GM23338 (cell line): ENCODE measurements at regions not wholly inside any gene's neighbourhood (a gene's known extent, or its start where the extent isn't known, plus 50 kb on each side); places are given as distances from the start of the nearest gene placed in this dataset.

Source experiments
- ATAC-seq: fragments of 200-7000 bp; cut with Tn5 transposase; 3 replicates; pipeline ENCODE4 v1.9.1; 2020
- DNase-seq: peaks from one replicate; pipeline ENCODE4 v3.0.0-alpha.2; 2015; ENCODE audit warnings: low spot score
- H2AFZ ChIP-seq: fragments of 200-600 bp; sonication (generic); 2 replicates; pipeline ENCODE4 v1.8.0; 2016; ENCODE audit warnings: antibody characterized with exemption, mild to moderate bottlenecking, moderate library complexity
- H3F3A ChIP-seq: fragments of 200-600 bp; sonication (generic); replicated peaks from 2 replicates; pipeline ENCODE4 v1.8.0; 2017; ENCODE audit warnings: antibody characterized with exemption, mixed run types, low read depth
- H3K27ac ChIP-seq: fragments of 200-600 bp; sonication (generic); 2 replicates; pipeline ENCODE4 v1.6.1; 2016; ENCODE audit warnings: low read depth
- H3K27me3 ChIP-seq: fragments of 200-600 bp; sonication (generic); 2 replicates; pipeline ENCODE4 v1.8.0; 2016; ENCODE audit warnings: mild to moderate bottlenecking, mixed run types, moderate library complexity; ENCODE audit not compliant: insufficient read depth
- H3K36me3 ChIP-seq: fragments of 200-600 bp; sonication (generic); 2 replicates; pipeline ENCODE4 v1.8.0; 2016; ENCODE audit warnings: mild to moderate bottlenecking; ENCODE audit not compliant: insufficient read depth
- H3K4me1 ChIP-seq: fragments of 200-600 bp; sonication (generic); 2 replicates; pipeline ENCODE4 v1.8.0; 2016; ENCODE audit warnings: mild to moderate bottlenecking, moderate library complexity; ENCODE audit not compliant: insufficient read depth
- H3K4me2 ChIP-seq: fragments of 200-600 bp; sonication (generic); 2 replicates; pipeline ENCODE4 v1.7.1; 2017; ENCODE audit warnings: mixed run types
- H3K4me3 ChIP-seq: fragments of 200-600 bp; sonication (generic); 2 replicates; pipeline ENCODE4 v1.6.1; 2016; ENCODE audit warnings: mixed run types
- H3K79me2 ChIP-seq: fragments of 200-600 bp; sonication (generic); replicated peaks from 2 replicates; pipeline ENCODE4 v1.8.0; 2017; ENCODE audit warnings: mild to moderate bottlenecking; ENCODE audit not compliant: insufficient read depth
- H3K9me2 ChIP-seq: fragments of 200-600 bp; sonication (generic); 2 replicates; pipeline ENCODE4 v1.8.0; 2017; ENCODE audit not compliant: insufficient read depth
- H4K20me1 ChIP-seq: fragments of 200-600 bp; sonication (generic); replicated peaks from 2 replicates; pipeline ENCODE4 v1.8.0; 2017; ENCODE audit warnings: mild to moderate bottlenecking; ENCODE audit not compliant: insufficient read depth
- H3K27ac Mint-ChIP-seq: 2 replicates; pipeline ENCODE4 v1.8.0; 2020; ENCODE audit warnings: inconsistent platforms, mild to moderate bottlenecking, moderate library complexity, mixed read lengths
- H3K27me3 Mint-ChIP-seq: 3 replicates; pipeline ENCODE4 v1.8.0; 2022; ENCODE audit warnings: low read depth, mild to moderate bottlenecking, moderate library complexity, mixed read lengths, inconsistent platforms; ENCODE audit not compliant: insufficient read depth, poor library complexity
- H3K36me3 Mint-ChIP-seq: 3 replicates; pipeline ENCODE4 v1.8.0; 2021; ENCODE audit warnings: low read depth, mild to moderate bottlenecking, inconsistent platforms, moderate library complexity, mixed read lengths
- H3K4me1 Mint-ChIP-seq: 3 replicates; pipeline ENCODE4 v1.8.0; 2020; ENCODE audit warnings: mild to moderate bottlenecking, inconsistent platforms, mixed read lengths
- H3K4me3 Mint-ChIP-seq: 3 replicates; pipeline ENCODE4 v1.8.0; 2021; ENCODE audit warnings: moderate library complexity, mild to moderate bottlenecking, inconsistent platforms, mixed read lengths
- H3K9me3 Mint-ChIP-seq: 3 replicates; pipeline ENCODE4 v1.8.0; 2020; ENCODE audit warnings: moderate library complexity, mild to moderate bottlenecking, inconsistent platforms, mixed read lengths
- EZH2 ChIP-seq: fragments of 200-600 bp; sonication (generic); IDR thresholded peaks from one replicate; pipeline ENCODE4 v1.8.0; 2017; ENCODE audit warnings: antibody characterized with exemption, mild to moderate bottlenecking, low read depth; ENCODE audit not compliant: unreplicated experiment
- EZH2phosphoT487 ChIP-seq: fragments of 200-600 bp; sonication (generic); IDR thresholded peaks from one replicate; pipeline ENCODE4 v1.8.1; 2018; ENCODE audit warnings: antibody characterized with exemption; ENCODE audit not compliant: unreplicated experiment
- JUNB ChIP-seq: IDR thresholded peaks from one replicate; pipeline ENCODE4 v1.6.1; 2016; ENCODE audit warnings: antibody characterized with exemption; ENCODE audit not compliant: unreplicated experiment
- NANOG ChIP-seq: IDR thresholded peaks from 2 replicates; pipeline ENCODE4 v1.6.1; 2016; ENCODE audit warnings: antibody characterized with exemption, borderline replicate concordance
- POLR2AphosphoS5 ChIP-seq: IDR thresholded peaks from 2 replicates; pipeline ENCODE4 v1.6.1; 2016; ENCODE audit warnings: antibody characterized with exemption, low read depth
- STAT1 ChIP-seq: IDR thresholded peaks from one replicate; pipeline ENCODE4 v1.6.1; 2016; ENCODE audit warnings: antibody characterized with exemption; ENCODE audit not compliant: unreplicated experiment
- ZNF331 ChIP-seq: fragments of 250-450 bp; sonication (Bioruptor Pico); IDR thresholded peaks from 2 replicates; pipeline ENCODE4 v1.5.0; 2020; ENCODE audit warnings: low read depth, mild to moderate bottlenecking, moderate library complexity
- ZNF462 ChIP-seq: fragments of 250-450 bp; sonication (Bioruptor Pico); IDR thresholded peaks from 2 replicates; pipeline ENCODE4 v1.5.0; 2020; ENCODE audit warnings: mild to moderate bottlenecking, moderate library complexity

GRCh38 chr22:27101288-27101687, 443.9 kb downstream of the MIAT start:
- Mint-ChIP-seq H3K27me3 (peaks cover 7% of the 10 kb centered on the region), H3K9me3 (no peaks in the 10 kb centered on the region), H3K4me3 (peak overlapping the region; percentile 45), H3K36me3 (no peaks in the 10 kb centered on the region), H3K4me1 (peaks cover 23% of the 10 kb centered on the region), H3K27ac (no peak overlapping the region)
- peak overlapping the region; percentile 71 for H3K4me2 ChIP-seq
- no peaks in the 10 kb centered on the region for H3F3A ChIP-seq
- H3K27ac ChIP-seq, result no peak overlapping the region
- H3K4me1 ChIP-seq, result peaks cover 15% of the 10 kb centered on the region; the same call in 1 of the 2 replicates
- no peak for ATAC-seq
- H3K27me3 ChIP-seq, result peaks cover 4% of the 10 kb centered on the region; the same call in 1 of the 2 replicates
- no peak for DNase-seq
- H3K36me3 ChIP-seq, result no peaks in the 10 kb centered on the region
- H2AFZ ChIP-seq, result 0 out of 2 replicates have a peak overlapping the region, but pooled peaks have one; percentile 52
- TF ChIP-seq ZNF462 (CRISPR knock-in tag), result no peak
- no peak for TF ChIP-seq STAT1
- TF ChIP-seq EZH2, result no peak
- no peak for TF ChIP-seq JUNB
- TF ChIP-seq POLR2AphosphoS5, result no peak
- TF ChIP-seq EZH2phosphoT487, result no peak
- TF ChIP-seq ZNF331, result no peak
- no peak for TF ChIP-seq NANOG
- H4K20me1 ChIP-seq, result no peaks in the 10 kb centered on the region
- no peak overlapping the region for H3K4me3 ChIP-seq
- no peaks in the 10 kb centered on the region for H3K79me2 ChIP-seq
- H3K9me2 ChIP-seq, result 0 out of 2 replicates have a peak, but pooled peaks cover 5% of the 10 kb centered on the region
